GM12878 (cell line): ENCODE measurements at regions not wholly inside any gene's neighbourhood (a gene's known extent, or its start where the extent isn't known, plus 50 kb on each side); places are given as distances from the start of the nearest gene placed in this dataset.

Source experiments
- ATAC-seq: fragments of 200-7000 bp; cut with Tn5 transposase; 3 replicates; pipeline ENCODE4 v1.9.1; 2020; ENCODE audit warnings: mild to moderate bottlenecking, moderate library complexity
- BruUV-seq: library from RNA; stranded (reverse); fragments of 400-500 nt; replicated peaks from 2 replicates; lab custom pipeline; 2021; lab: Mats Ljungman, UMichigan
- CTCF ChIA-PET: fragments of 300-600 bp; sonication (Branson Sonifier 250); formaldehyde crosslinking; extraction: SDS; loops from one replicate; lab custom pipeline; 2021; ENCODE audit warnings: inconsistent platforms; lab: Yijun Ruan, JAX
- POLR2A ChIA-PET: fragments of 350-600 bp; formaldehyde crosslinking; extraction: SDS; loops from one replicate; lab custom pipeline; 2021; ENCODE audit warnings: inconsistent platforms; lab: Charles Lee
- RAD21 ChIA-PET: fragments of 300-600 bp; sonication (Branson Sonifier 250); formaldehyde crosslinking; loops from one replicate; lab custom pipeline; 2023; ENCODE audit warnings: antibody characterized with exemption; ENCODE audit not compliant: unreplicated experiment; lab: Charles Lee
- SMC1A ChIA-PET: fragments of 300-600 bp; sonication (Branson Sonifier 250); formaldehyde crosslinking; loops from one replicate; lab custom pipeline; 2023; ENCODE audit not compliant: unreplicated experiment, uncharacterized antibody; lab: Charles Lee
- DNase-seq: peaks from one replicate; pipeline ENCODE4 v3.0.0-alpha.2; 2011; ENCODE audit warnings: low read depth, low spot score
- FAIRE-seq: peaks from 3 replicates; lab custom pipeline; 2011; peaks lifted over from hg19 to GRCh38; lab: Jason Lieb, UNC
- H2AFZ ChIP-seq: 2 replicates; pipeline ENCODE4 v1.6.0; 2011; ENCODE audit warnings: low read depth, low read length, control low read depth; ENCODE audit not compliant: control insufficient read depth
- H3K27ac ChIP-seq: 2 replicates; pipeline ENCODE4 v1.5.1; 2011; ENCODE audit warnings: control low read depth; ENCODE audit not compliant: control insufficient read depth, insufficient read depth
- H3K27me3 ChIP-seq, 2 experiments: replicated peaks in 1 of 2; 2 replicates each; pipeline versions ENCODE4 v1.6.0 to v1.6.1; 2011; ENCODE audit warnings: low read length in 1 of 2; ENCODE audit not compliant: control insufficient read depth in 2 of 2, insufficient read depth in 2 of 2
- H3K36me3 ChIP-seq, 2 experiments: 2 replicates each; pipeline ENCODE4 v1.5.1; 2011; ENCODE audit warnings: low read length in 1 of 2; ENCODE audit not compliant: control insufficient read depth in 2 of 2, insufficient read depth in 2 of 2
- H3K4me1 ChIP-seq: 2 replicates; pipeline ENCODE4 v1.6.1; 2011; ENCODE audit warnings: mild to moderate bottlenecking, low read length, moderate library complexity, mixed read lengths; ENCODE audit not compliant: control insufficient read depth, insufficient read depth
- H3K4me2 ChIP-seq: 2 replicates; pipeline ENCODE4 v1.6.0; 2011; ENCODE audit warnings: control low read depth; ENCODE audit not compliant: control insufficient read depth, insufficient read depth
- H3K4me3 ChIP-seq: fragments of 200-600 bp; sonication (generic); 2 replicates; pipeline ENCODE4 v1.5.1; 2016
- H3K79me2 ChIP-seq: 2 replicates; pipeline ENCODE4 v1.6.0; 2011; ENCODE audit warnings: low read length; ENCODE audit not compliant: control insufficient read depth, insufficient read depth
- H3K9ac ChIP-seq: 2 replicates; pipeline ENCODE4 v1.8.0; 2011; ENCODE audit warnings: low read length, control low read depth, mixed read lengths; ENCODE audit not compliant: control insufficient read depth, insufficient read depth
- H3K9me3 ChIP-seq: replicated peaks from 3 replicates; pipeline ENCODE4 v1.5.1; 2011; ENCODE audit warnings: mild to moderate bottlenecking, low read length; ENCODE audit not compliant: control insufficient read depth, insufficient read depth
- H4K20me1 ChIP-seq: 2 replicates; pipeline ENCODE4 v1.6.0; 2011; ENCODE audit not compliant: control insufficient read depth, insufficient read depth
- CBFB ChIP-seq: IDR thresholded peaks from 2 replicates; pipeline ENCODE4 v1.6.1; 2016; ENCODE audit warnings: antibody characterized with exemption, low read depth
- CHD2 ChIP-seq: IDR thresholded peaks from 2 replicates; pipeline ENCODE4 v1.6.1; 2011; ENCODE audit warnings: low read depth, low read length, improper control_type of control experiment, borderline replicate concordance
- E2F4 ChIP-seq: IDR thresholded peaks from 2 replicates; pipeline ENCODE4 v1.6.1; 2012; ENCODE audit warnings: low read depth, low read length, improper control_type of control experiment
- FOXM1 ChIP-seq: IDR thresholded peaks from 2 replicates; pipeline ENCODE4 v1.6.1; 2012; ENCODE audit warnings: low read depth, mild to moderate bottlenecking, inconsistent platforms, low read length, moderate library complexity
- HDAC2 ChIP-seq: fragments of 200-600 bp; sonication (generic); IDR thresholded peaks from 2 replicates; pipeline ENCODE4 v1.6.1; 2017
- HDAC6 ChIP-seq: fragments of 200-600 bp; sonication (generic); IDR thresholded peaks from one replicate; pipeline ENCODE4 v1.8.0; 2017; ENCODE audit warnings: antibody characterized with exemption; ENCODE audit not compliant: unreplicated experiment
- IRF3 ChIP-seq: fragments of 450-650 bp; IDR thresholded peaks from 2 replicates; pipeline ENCODE4 v1.6.1; 2014; ENCODE audit warnings: mild to moderate bottlenecking
- KAT2A ChIP-seq: conservative IDR thresholded peaks from 2 replicates; pipeline ENCODE4 v1.6.1; 2011; ENCODE audit warnings: low read depth, low read length; ENCODE audit not compliant: control insufficient read depth
- MXI1 ChIP-seq: fragments of 150-350 bp; IDR thresholded peaks from 2 replicates; pipeline ENCODE4 v1.6.1; 2011; ENCODE audit warnings: low read depth, mild to moderate bottlenecking, inconsistent platforms, low read length, improper control_type of control experiment
- NFYA ChIP-seq: IDR thresholded peaks from 2 replicates; pipeline ENCODE4 v1.6.1; 2011; ENCODE audit warnings: low read depth, mild to moderate bottlenecking, low read length, improper control_type of control experiment, borderline replicate concordance
- PAX5 ChIP-seq: IDR thresholded peaks from 2 replicates; pipeline ENCODE4 v1.6.1; 2011; ENCODE audit warnings: low read depth, low read length, borderline replicate concordance
- RELA ChIP-seq: fragments of 450-650 bp; IDR thresholded peaks from 2 replicates; pipeline ENCODE4 v1.8.0; 2014; ENCODE audit warnings: borderline replicate concordance; ENCODE audit not compliant: partially characterized antibody
- SMAD1 ChIP-seq: fragments of 450-650 bp; IDR thresholded peaks from 2 replicates; pipeline ENCODE4 v1.6.1; 2018; ENCODE audit warnings: mild to moderate bottlenecking, low read depth; ENCODE audit not compliant: partially characterized antibody
- SUPT20H ChIP-seq: IDR thresholded peaks from 2 replicates; pipeline ENCODE4 v1.6.1; 2011; ENCODE audit warnings: low read depth, mild to moderate bottlenecking, low read length, moderate library complexity, borderline replicate concordance; ENCODE audit not compliant: control insufficient read depth
- WRNIP1 ChIP-seq: IDR thresholded peaks from 2 replicates; pipeline ENCODE4 v1.6.1; 2011; ENCODE audit warnings: low read depth, low read length, improper control_type of control experiment, borderline replicate concordance
- ZNF217 ChIP-seq: fragments of 450-650 bp; IDR thresholded peaks from 2 replicates; pipeline ENCODE4 v1.6.1; 2017; ENCODE audit warnings: antibody characterized with exemption, mild to moderate bottlenecking
- ZNF384 ChIP-seq: IDR thresholded peaks from 2 replicates; pipeline ENCODE4 v1.6.1; 2012; ENCODE audit warnings: low read depth, mild to moderate bottlenecking, low read length, improper control_type of control experiment, borderline replicate concordance
- ZNF592 ChIP-seq: fragments of 450-650 bp; IDR thresholded peaks from 2 replicates; pipeline ENCODE4 v1.6.1; 2017; ENCODE audit warnings: mild to moderate bottlenecking, moderate library complexity
- WGBS: methylation state at CpG from one replicate; pipeline ENCODE4 v1.1.6; 2016; ENCODE audit warnings: low lambda C conversion rate; ENCODE audit not compliant: insufficient replicate concordance, insufficient coverage; ENCODE audit errors: missing lambda C conversion rate; 5-methylcytosine and 5-hydroxymethylcytosine counted together
- in situ Hi-C: fragments of 300-500 bp; cut with MboI; formaldehyde crosslinking; loops from 9 replicates; pipeline ENCODE4 v1.14.3; 2018; ENCODE audit warnings: mixed read lengths
- intact Hi-C: fragments of 100-400 bp; cut with micrococcal nuclease; formaldehyde crosslinking; loops from one replicate; pipeline ENCODE4 v1.14.2; 2022; ENCODE audit not compliant: unreplicated experiment

- Histone ChIP-seq H3K79me2 (no peaks in the 10 kb centered on the region), H3K4me1 (no peaks in the 10 kb centered on the region), H3K27me3 (no peaks in the 10 kb centered on the region), H4K20me1 (no peaks in the 10 kb centered on the region), H3K27ac (no peak overlapping the region), H3K36me3 (no peaks in the 10 kb centered on the region), H3K9ac (no peak overlapping the region), H2AFZ (no peak overlapping the region), H3K9me3 (no peaks in the 10 kb centered on the region), H3K4me3 (no peak overlapping the region)
- ChIA-PET SMC1A (no interaction called here), CTCF (interaction anchor here (2.8 kb wide), 1 partner anchor 119 kb away, joined by 13 read pairs; no protein-coding TSS in a partner anchor)
- intact Hi-C loops (no loop called here), in situ Hi-C loops (no loop called here)
- FAIRE-seq (no peak), DNase-seq (no peak), ATAC-seq (no peak)
- 93% methylated on average over 2 of the region's 2 CpGs for WGBS
- no peak for TF ChIP-seq ZNF592
- no peak for TF ChIP-seq SMAD1
- TF ChIP-seq E2F4, result no peak
- TF ChIP-seq IRF3, result no peak
- TF ChIP-seq PAX5, result no peak
- TF ChIP-seq RELA, result no peak
- TF ChIP-seq FOXM1, result no peak
- no peak for TF ChIP-seq NFYA
- TF ChIP-seq HDAC6, result no peak
- no peak for TF ChIP-seq ZNF384
- no peak for TF ChIP-seq CBFB
- TF ChIP-seq CHD2, result no peak
- no peak for TF ChIP-seq HDAC2
- no peak for TF ChIP-seq WRNIP1
- no peak for TF ChIP-seq MXI1
- no peak for TF ChIP-seq ZNF217
- TF ChIP-seq KAT2A, result no peak
- TF ChIP-seq SUPT20H, result no peak
- TF ChIP-seq, all 136 proteins: peak for 0
- BruUV-seq, result no TSS peak
- H3K4me2 ChIP-seq, result no peak overlapping the region
- ChIA-PET POLR2A (interaction anchor here (0.5 to 0.6 kb wide), 2 partner anchors 12 to 108 kb away, joined by 3 read pairs; no protein-coding TSS in a partner anchor), RAD21 (no interaction called here)
Measured at GRCh38 chr2:177029075-177029474, 183.5 kb upstream of the HNRNPA3 start.
